GM23248 (cell line): ENCODE measurements at regions not wholly inside any gene's neighbourhood (a gene's known extent, or its start where the extent isn't known, plus 50 kb on each side); places are given as distances from the start of the nearest gene placed in this dataset.
"Not testable (repeated sequence)": the region's sequence is repeated elsewhere in the genome, so short reads cannot be mapped to it uniquely, and the experiment has no call there.

Source experiments
- DNase-seq: peaks from one replicate; pipeline ENCODE4 v3.0.0-alpha.2; 2015
- H2AFZ ChIP-seq: fragments of 200-600 bp; sonication (generic); 2 replicates; pipeline ENCODE4 v1.6.1; 2016; ENCODE audit warnings: antibody characterized with exemption
- H3F3A ChIP-seq: fragments of 200-600 bp; sonication (generic); 2 replicates; pipeline ENCODE4 v1.6.1; 2016; ENCODE audit warnings: mild to moderate bottlenecking, antibody characterized with exemption, mixed run types; ENCODE audit not compliant: insufficient read depth
- H3K27ac ChIP-seq: fragments of 200-600 bp; sonication (generic); 2 replicates; pipeline ENCODE4 v1.5.1; 2016; ENCODE audit warnings: mild to moderate bottlenecking
- H3K27me3 ChIP-seq: fragments of 200-600 bp; sonication (generic); replicated peaks from 2 replicates; pipeline ENCODE4 v1.6.1; 2016; ENCODE audit warnings: mild to moderate bottlenecking; ENCODE audit not compliant: insufficient read depth
- H3K36me3 ChIP-seq: fragments of 200-600 bp; sonication (generic); 2 replicates; pipeline ENCODE4 v1.6.1; 2016; ENCODE audit warnings: low read depth, mild to moderate bottlenecking
- H3K4me1 ChIP-seq: fragments of 200-600 bp; sonication (generic); 2 replicates; pipeline ENCODE4 v1.6.1; 2016; ENCODE audit warnings: mild to moderate bottlenecking; ENCODE audit not compliant: insufficient read depth
- H3K4me2 ChIP-seq: fragments of 200-600 bp; sonication (generic); one replicate; pipeline ENCODE4 v1.6.1; 2016; ENCODE audit warnings: mild to moderate bottlenecking; ENCODE audit not compliant: unreplicated experiment
- H3K4me3 ChIP-seq: fragments of 200-600 bp; sonication (generic); 2 replicates; pipeline ENCODE4 v1.5.1; 2016; ENCODE audit warnings: mild to moderate bottlenecking
- H3K79me2 ChIP-seq: fragments of 200-600 bp; sonication (generic); 2 replicates; pipeline ENCODE4 v1.6.1; 2016; ENCODE audit warnings: mild to moderate bottlenecking; ENCODE audit not compliant: insufficient read depth
- H3K9ac ChIP-seq: fragments of 200-600 bp; sonication (generic); 2 replicates; pipeline ENCODE4 v1.6.1; 2016; ENCODE audit warnings: mild to moderate bottlenecking
- H3K9me2 ChIP-seq: fragments of 200-600 bp; sonication (generic); 2 replicates; pipeline ENCODE4 v1.6.1; 2016; ENCODE audit warnings: mixed run types, mild to moderate bottlenecking, moderate library complexity; ENCODE audit not compliant: insufficient read depth
- H3K9me3 ChIP-seq: fragments of 200-600 bp; sonication (generic); one replicate; pipeline ENCODE4 v1.6.1; 2017; ENCODE audit warnings: low read depth
- H4K20me1 ChIP-seq: fragments of 200-600 bp; sonication (generic); 2 replicates; pipeline ENCODE4 v1.6.0; 2016; ENCODE audit not compliant: insufficient read depth
- EZH2 ChIP-seq: fragments of 200-600 bp; sonication (generic); IDR thresholded peaks from 2 replicates; pipeline ENCODE4 v1.6.1; 2018; ENCODE audit warnings: antibody characterized with exemption, mild to moderate bottlenecking; ENCODE audit not compliant: insufficient read depth, poor library complexity, severe bottlenecking
- EZH2phosphoT487 ChIP-seq: fragments of 200-600 bp; sonication (generic); IDR thresholded peaks from 2 replicates; pipeline ENCODE4 v1.6.1; 2018; ENCODE audit warnings: antibody characterized with exemption, moderate library complexity, mild to moderate bottlenecking, low read depth; ENCODE audit not compliant: insufficient read depth
- WGBS, 2 experiments: methylation state at CpG; one replicate each; pipeline ENCODE4 v1.1.6; 2015 to 2017; ENCODE audit warnings: low lambda C conversion rate in 2 of 2, low coverage in 1 of 2; ENCODE audit errors: missing lambda C conversion rate in 2 of 2; 5-methylcytosine and 5-hydroxymethylcytosine counted together
- in situ Hi-C: fragments of 300-500 bp; cut with MboI; formaldehyde crosslinking; loops from 2 replicates; pipeline ENCODE4 v1.15.0; 2020

DNA sequence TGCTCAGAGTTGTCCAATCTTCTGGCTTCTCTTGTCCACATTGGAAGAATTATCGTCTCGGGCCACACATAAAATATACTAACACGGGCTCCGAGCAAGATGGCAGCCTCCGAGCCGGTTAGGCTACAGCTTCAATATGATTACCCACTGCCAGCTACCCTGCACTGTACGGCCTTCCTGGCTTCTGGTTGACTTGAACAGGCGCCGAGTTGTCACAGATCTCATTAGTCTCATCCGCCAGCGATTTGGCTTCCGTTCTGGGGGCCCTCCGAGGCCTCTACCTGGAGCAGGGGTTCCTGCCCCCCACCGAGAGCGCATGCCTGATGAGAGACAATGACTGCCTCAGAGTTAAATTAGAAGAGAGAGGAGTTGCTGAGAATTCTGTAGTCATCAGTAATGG, 101.2 kb upstream of the NUDT6 start:
- Histone ChIP-seq H3K9ac (no peak overlapping the region), H3F3A (no peaks in the 10 kb centered on the region), H3K4me2 (no peak overlapping the region), H3K27ac (no peak overlapping the region), H4K20me1 (no peaks in the 10 kb centered on the region), H3K4me3 (no peak overlapping the region), H3K36me3 (no peaks in the 10 kb centered on the region), H3K9me2 (no peaks in the 10 kb centered on the region), H3K4me1 (peaks cover 3% of the 10 kb centered on the region), H3K9me3 (no peaks in the 10 kb centered on the region), H2AFZ (no peak overlapping the region), H3K27me3 (no peaks in the 10 kb centered on the region), H3K79me2 (no peaks in the 10 kb centered on the region)
- no peak for TF ChIP-seq EZH2
- TF ChIP-seq EZH2phosphoT487, result no peak
- in situ Hi-C loops, result no loop called here
- 98 to 99% methylated on average over 15 of the region's 15 CpGs for WGBS, 2 experiments
- DNase-seq, result no peak

GRCh38 chr4:123024710-123025109, 102.3 kb upstream of the NUDT6 start:
- Histone ChIP-seq H3F3A (no peaks in the 10 kb centered on the region), H3K27me3 (no peaks in the 10 kb centered on the region), H3K9me3 (no peaks in the 10 kb centered on the region), H3K4me2 (no peak overlapping the region), H3K4me3 (no peak overlapping the region), H3K27ac (no peak overlapping the region), H3K9me2 (no peaks in the 10 kb centered on the region), H3K36me3 (no peaks in the 10 kb centered on the region), H4K20me1 (no peaks in the 10 kb centered on the region), H3K9ac (no peak overlapping the region), H2AFZ (no peak overlapping the region), H3K4me1 (no peaks in the 10 kb centered on the region), H3K79me2 (no peaks in the 10 kb centered on the region)
- 74 to 81% methylated on average over 4 to 6 of the region's 6 CpGs for WGBS, 2 experiments
- no peak for TF ChIP-seq EZH2phosphoT487
- no peak for TF ChIP-seq EZH2
- in situ Hi-C loops, result no loop called here
- no peak for DNase-seq

GRCh38 chr4:123025398-123025797, 103.0 kb upstream of the NUDT6 start:
- no peak overlapping the region for H3K4me2 ChIP-seq
- H3K4me1 ChIP-seq, result no peaks in the 10 kb centered on the region

DNA sequence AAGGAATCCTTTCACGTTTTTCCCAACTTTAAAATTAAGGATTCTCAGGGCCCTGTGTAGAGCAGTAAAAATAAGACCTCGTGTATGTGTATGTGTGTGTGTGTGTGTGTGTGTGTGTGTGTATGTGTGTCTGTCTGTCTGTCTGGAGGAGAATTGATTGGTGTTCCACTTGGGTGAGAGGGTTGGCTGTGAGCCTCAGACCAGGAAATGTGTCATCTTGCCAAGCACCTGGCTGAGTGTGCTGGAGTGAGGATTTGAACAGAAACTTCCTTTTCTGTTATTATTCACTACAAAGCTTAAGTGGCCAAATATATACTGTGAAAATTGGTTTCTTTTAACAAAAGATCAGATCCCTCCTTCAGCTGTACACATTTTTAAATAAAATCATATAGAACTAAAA, 103.6 kb upstream of the NUDT6 start:
- H3K9ac ChIP-seq, H3K9me2 ChIP-seq, H3K4me2 ChIP-seq, DNase-seq, H3K36me3 ChIP-seq, H3K27me3 ChIP-seq, H4K20me1 ChIP-seq, H3K4me3 ChIP-seq, H3F3A ChIP-seq, H2AFZ ChIP-seq, H3K4me1 ChIP-seq, H3K27ac ChIP-seq, in situ Hi-C loops, H3K9me3 ChIP-seq, H3K79me2 ChIP-seq: not testable (repeated sequence)
- 15 to 19% methylated on average over 2 of the region's 2 CpGs for WGBS, 2 experiments

More at GRCh38 chr4:123025398-123025797, 103.0 kb upstream of the NUDT6 start:
- no peak overlapping the region for H3K9ac ChIP-seq
- no peak for DNase-seq
- in situ Hi-C loops, result no loop called here
- H3K9me3 ChIP-seq, result no peaks in the 10 kb centered on the region
- no peaks in the 10 kb centered on the region for H3K27me3 ChIP-seq
- no peaks in the 10 kb centered on the region for H3F3A ChIP-seq
- no peak overlapping the region for H3K4me3 ChIP-seq
- no peaks in the 10 kb centered on the region for H3K36me3 ChIP-seq
- TF ChIP-seq EZH2 (no peak), EZH2phosphoT487 (no peak)
- H4K20me1 ChIP-seq, result no peaks in the 10 kb centered on the region
- 73 to 77% methylated on average over 4 of the region's 4 CpGs for WGBS, 2 experiments
- H3K27ac ChIP-seq, result no peak overlapping the region
- H2AFZ ChIP-seq, result no peak overlapping the region
- no peaks in the 10 kb centered on the region for H3K9me2 ChIP-seq
- no peaks in the 10 kb centered on the region for H3K79me2 ChIP-seq

GRCh38 chr4:123031664-123032063, 109.3 kb upstream of the NUDT6 start:
- Histone ChIP-seq H3K79me2 (no peaks in the 10 kb centered on the region), H3K4me2 (no peak overlapping the region), H2AFZ (no peak overlapping the region), H3K36me3 (no peaks in the 10 kb centered on the region), H3K9ac (no peak overlapping the region), H3K4me3 (no peak overlapping the region), H3K9me2 (no peaks in the 10 kb centered on the region), H3K4me1 (no peaks in the 10 kb centered on the region), H3K27ac (no peak overlapping the region), H3F3A (no peaks in the 10 kb centered on the region), H3K9me3 (no peaks in the 10 kb centered on the region), H3K27me3 (no peaks in the 10 kb centered on the region), H4K20me1 (no peaks in the 10 kb centered on the region)
- DNase-seq, result no peak
- 71 to 79% methylated on average over 2 of the region's 2 CpGs for WGBS, 2 experiments
- in situ Hi-C loops, result no loop called here
- TF ChIP-seq EZH2phosphoT487 (no peak), EZH2 (no peak)
